Prostate gland (tissue), 2 donors: ENCODE measurements at regions not wholly inside any gene's neighbourhood (a gene's known extent, or its start where the extent isn't known, plus 50 kb on each side); places are given as distances from the start of the nearest gene placed in this dataset.

Experiments used
- CTCF ChIP-seq, 4 experiments: fragments of 200-600 bp in 2 of 4; fragments of 450-650 bp in 2 of 4; sonication (generic) in 2 of 4; IDR thresholded peaks; 1 replicate in 3 of 4; 2 replicates in 1 of 4; pipeline ENCODE4 v1.5.1; 2016 to 2019; ENCODE audit warnings: antibody characterized with exemption in 4 of 4, mild to moderate bottlenecking in 2 of 4, moderate library complexity in 2 of 4
- POLR2A ChIP-seq: fragments of 450-650 bp; IDR thresholded peaks from one replicate; pipeline ENCODE4 v1.6.1; 2016; ENCODE audit warnings: antibody characterized with exemption, mild to moderate bottlenecking
- POLR2AphosphoS5 ChIP-seq: sonication (generic); formaldehyde crosslinking; IDR thresholded peaks from one replicate; pipeline ENCODE4 v1.6.1; 2017; ENCODE audit warnings: antibody characterized with exemption

DNA sequence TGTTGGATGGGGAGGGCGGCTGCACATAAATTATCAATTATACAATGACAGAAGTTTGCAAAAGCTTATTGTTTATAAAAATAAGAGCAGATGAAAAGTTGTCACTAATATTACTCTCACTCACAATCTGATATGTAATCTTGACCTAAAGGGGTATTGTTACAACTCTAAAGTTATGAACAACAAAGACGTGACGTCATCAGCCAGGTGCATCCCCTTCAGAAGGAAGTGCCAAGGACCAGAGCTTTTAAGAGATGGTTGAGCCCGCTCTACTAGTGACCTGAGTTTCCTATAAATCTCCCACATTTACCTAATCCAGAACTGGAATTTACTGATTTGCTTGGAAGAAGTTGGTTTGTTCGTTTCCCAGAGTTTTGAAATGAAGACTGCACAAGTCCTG is 247.7 kb upstream of the MGMT start:
- TF ChIP-seq CTCF (IDR thresholded peaks at IDR 0.05), result no peak
- no peak for TF ChIP-seq POLR2A
- no peak for TF ChIP-seq POLR2AphosphoS5
